Neuronal stem cell (in vitro differentiated cells): ENCODE measurements at regions not wholly inside any gene's neighbourhood (a gene's known extent, or its start where the extent isn't known, plus 50 kb on each side); places are given as distances from the start of the nearest gene placed in this dataset.

Source experiments
- DNase-seq: peaks from one replicate; pipeline ENCODE4 v3.0.0-alpha.2; 2013; ENCODE audit warnings: low spot score
- H2AFZ ChIP-seq: one replicate; pipeline ENCODE4 v1.6.1; 2013; ENCODE audit warnings: mild to moderate bottlenecking, low read length, inconsistent platforms
- H2AK5ac ChIP-seq: 2 replicates; pipeline ENCODE4 v1.6.1; 2013; ENCODE audit warnings: low read depth, mild to moderate bottlenecking, inconsistent platforms, low read length, moderate library complexity, mixed read lengths
- H2BK120ac ChIP-seq: 2 replicates; pipeline ENCODE4 v1.6.1; 2013; ENCODE audit warnings: low read depth, mild to moderate bottlenecking, inconsistent platforms, low read length, moderate library complexity, mixed read lengths
- H2BK12ac ChIP-seq: one replicate; pipeline ENCODE4 v1.6.1; 2013; ENCODE audit warnings: low read length, inconsistent platforms
- H2BK15ac ChIP-seq: 2 replicates; pipeline ENCODE4 v1.6.1; 2013; ENCODE audit warnings: mild to moderate bottlenecking, low read length, inconsistent platforms, mixed read lengths
- H2BK5ac ChIP-seq: one replicate; pipeline ENCODE4 v1.6.1; 2013; ENCODE audit warnings: inconsistent platforms, mild to moderate bottlenecking, low read length, moderate library complexity
- H3K14ac ChIP-seq: one replicate; pipeline ENCODE4 v1.6.1; 2013; ENCODE audit warnings: low read length, inconsistent platforms
- H3K18ac ChIP-seq: 2 replicates; pipeline ENCODE4 v1.6.1; 2013; ENCODE audit warnings: low read length, inconsistent platforms
- H3K23ac ChIP-seq: 2 replicates; pipeline ENCODE4 v1.6.1; 2013; ENCODE audit warnings: low read depth, mild to moderate bottlenecking, mixed read lengths, low read length, inconsistent platforms; ENCODE audit not compliant: poor library complexity
- H3K27ac ChIP-seq: replicated peaks from 3 replicates; pipeline ENCODE4 v1.5.1; 2013; ENCODE audit warnings: low read length, inconsistent platforms
- H3K27me3 ChIP-seq, 3 experiments: 2 replicates each; pipeline ENCODE4 v1.6.1; 2013; ENCODE audit warnings: low read length in 3 of 3, mild to moderate bottlenecking in 2 of 3, inconsistent platforms in 1 of 3, low read depth in 1 of 3, mixed read lengths in 1 of 3, moderate library complexity in 1 of 3; ENCODE audit not compliant: control insufficient read depth in 3 of 3, insufficient read depth in 3 of 3
- H3K36me3 ChIP-seq, 2 donors: replicated peaks in 1 of 2; 2 replicates each; pipeline ENCODE4 v1.6.1; 2013; ENCODE audit warnings: low read length in 2 of 2; ENCODE audit not compliant: control insufficient read depth in 2 of 2, insufficient read depth in 2 of 2
- H3K4ac ChIP-seq: 2 replicates; pipeline ENCODE4 v1.6.1; 2013; ENCODE audit warnings: inconsistent platforms, mild to moderate bottlenecking, low read length, moderate library complexity
- H3K4me1 ChIP-seq, 2 donors: 1 replicate in 1 of 2; 2 replicates in 1 of 2; pipeline ENCODE4 v1.6.1; 2013; ENCODE audit warnings: low read length in 2 of 2, low read depth in 1 of 2; ENCODE audit not compliant: control insufficient read depth in 2 of 2, insufficient read depth in 1 of 2
- H3K4me2 ChIP-seq: one replicate; pipeline ENCODE4 v1.6.1; 2013; ENCODE audit warnings: mild to moderate bottlenecking, low read length, inconsistent platforms; ENCODE audit not compliant: insufficient read depth, poor library complexity, severe bottlenecking
- H3K4me3 ChIP-seq, 2 donors: 2 replicates each; pipeline ENCODE4 v1.5.1; 2013; ENCODE audit warnings: low read length in 2 of 2, mild to moderate bottlenecking in 2 of 2, inconsistent platforms in 1 of 2, moderate library complexity in 1 of 2
- H3K79me1 ChIP-seq: one replicate; pipeline ENCODE4 v1.6.1; 2013; ENCODE audit warnings: low read depth, mild to moderate bottlenecking, inconsistent platforms, low read length, moderate library complexity
- H3K9ac ChIP-seq: one replicate; pipeline ENCODE4 v1.6.1; 2013; ENCODE audit warnings: mild to moderate bottlenecking, low read depth, low read length, inconsistent platforms; ENCODE audit not compliant: poor library complexity
- H3K9me3 ChIP-seq, 2 donors: replicated peaks in 1 of 2; 2 replicates each; pipeline versions ENCODE3 to v1.6.1; 2013; ENCODE audit warnings: low read length in 2 of 2, mild to moderate bottlenecking in 2 of 2, inconsistent platforms in 1 of 2, low read depth in 1 of 2, mixed read lengths in 1 of 2, moderate library complexity in 1 of 2; ENCODE audit not compliant: control insufficient read depth in 2 of 2, insufficient read depth in 1 of 2
- H4K8ac ChIP-seq: one replicate; pipeline ENCODE4 v1.6.1; 2013; ENCODE audit warnings: low read depth, mild to moderate bottlenecking, inconsistent platforms, low read length, moderate library complexity
- H4K91ac ChIP-seq: one replicate; pipeline ENCODE4 v1.6.1; 2013; ENCODE audit warnings: low read length, low read depth, mild to moderate bottlenecking, inconsistent platforms; ENCODE audit not compliant: poor library complexity
- WGBS, 2 donors: extraction: QIAGEN DNeasy Blood & Tissue Kit; methylation state at CpG; one replicate each; pipeline ENCODE4 v1.1.7; 2013; ENCODE audit warnings: missing lambda C conversion rate in 2 of 2, mixed read lengths in 1 of 2; ENCODE audit not compliant: insufficient read length in 2 of 2, insufficient replicate concordance in 1 of 2; ENCODE audit errors: extremely low coverage in 2 of 2; 5-methylcytosine and 5-hydroxymethylcytosine counted together

DNA sequence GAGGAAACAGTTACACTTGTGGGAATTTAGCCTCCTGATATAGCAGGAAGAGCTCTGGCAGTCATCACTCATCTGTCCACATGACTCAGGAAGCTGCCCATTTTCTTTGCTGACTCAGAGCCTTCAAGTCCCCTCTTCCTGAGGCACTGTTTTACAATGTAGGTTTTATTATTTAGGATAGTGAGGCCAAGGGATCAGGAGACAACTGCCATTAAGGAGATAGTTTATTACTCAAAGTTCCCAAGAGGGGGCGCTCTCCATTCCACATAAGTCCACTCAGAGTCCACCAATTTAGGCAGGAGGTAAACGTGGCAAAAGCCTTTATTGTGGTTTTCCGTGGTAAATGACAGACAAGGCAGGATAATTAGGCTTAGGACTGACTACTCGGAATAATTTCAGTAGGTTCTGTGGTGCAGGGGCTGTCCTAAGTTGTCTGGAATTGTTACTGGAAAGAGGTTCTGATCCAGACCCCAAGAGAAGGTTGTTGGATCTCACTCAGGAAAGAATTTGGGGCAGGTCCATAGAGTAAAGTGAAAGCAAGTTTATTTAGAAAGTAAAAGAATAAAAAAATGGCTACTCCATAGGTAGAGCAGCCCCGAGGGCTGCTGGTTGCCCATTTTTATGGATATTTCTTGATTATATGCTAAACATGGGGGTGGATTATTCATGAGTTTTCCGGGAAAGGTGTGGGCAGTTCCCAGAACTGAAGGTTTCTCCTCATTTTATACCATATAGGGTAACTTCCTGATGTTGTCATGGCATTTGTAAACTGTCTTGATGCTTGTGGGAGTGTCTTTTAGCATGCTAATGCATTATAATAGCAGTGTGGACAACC lies 96.0 kb upstream of the RAB40AL start:
- H2BK120ac ChIP-seq = no peak overlapping the region
- H3K23ac ChIP-seq = no peak overlapping the region
- H2BK5ac ChIP-seq = no peak overlapping the region
- H2AFZ ChIP-seq = no peak overlapping the region
- H3K4me3 ChIP-seq = no peak overlapping the region
- no peak overlapping the region for H4K8ac ChIP-seq
- H2AK5ac ChIP-seq = no peak overlapping the region
- no peaks in the 10 kb centered on the region for H3K9me3 ChIP-seq
- no CpG with 5 or more reads among the region's 6 CpGs for WGBS, 2 donors
- no peak overlapping the region for H3K4me2 ChIP-seq
- no peaks in the 10 kb centered on the region for H3K27me3 ChIP-seq
- H3K4ac ChIP-seq = no peak overlapping the region
- H3K79me1 ChIP-seq = no peaks in the 10 kb centered on the region
- DNase-seq = no peak
- H3K4me1 ChIP-seq = no peaks in the 10 kb centered on the region
- no peak overlapping the region for H4K91ac ChIP-seq
- H3K18ac ChIP-seq = no peak overlapping the region
- no peak overlapping the region for H2BK12ac ChIP-seq
- H2BK15ac ChIP-seq = no peak overlapping the region
- H3K14ac ChIP-seq = no peak overlapping the region
- no peak overlapping the region for H3K9ac ChIP-seq
- H3K36me3 ChIP-seq = peaks cover 3 to 22% of the 10 kb centered on the region in 2 donors
- H3K27ac ChIP-seq = no peak overlapping the region

- Histone ChIP-seq H3K4ac (no peak overlapping the region), H2BK15ac (no peak overlapping the region), H3K79me1 (no peaks in the 10 kb centered on the region), H3K4me1 (no peaks in the 10 kb centered on the region), H3K18ac (no peak overlapping the region), H3K27me3 (no peaks in the 10 kb centered on the region), H2BK12ac (no peak overlapping the region), H4K91ac (no peak overlapping the region), H3K9me3 (no peaks in the 10 kb centered on the region), H3K9ac (no peak overlapping the region), H2AK5ac (no peak overlapping the region), H3K36me3 (peaks cover 3 to 21% of the 10 kb centered on the region in 2 donors), H3K4me3 (no peak overlapping the region), H3K14ac (no peak overlapping the region), H2AFZ (no peak overlapping the region), H3K23ac (no peak overlapping the region), H2BK120ac (no peak overlapping the region), H2BK5ac (no peak overlapping the region), H4K8ac (no peak overlapping the region), H3K27ac (no peak overlapping the region), H3K4me2 (no peak overlapping the region)
- DNase-seq = no peak
- no CpG with 5 or more reads among the region's 2 CpGs for WGBS, 2 donors
Observed at GRCh38 chrX:102841706-102842003, 95.4 kb upstream of the RAB40AL start.

- Histone ChIP-seq H3K23ac (no peak overlapping the region), H2BK120ac (no peak overlapping the region), H3K14ac (no peak overlapping the region), H3K4me2 (no peak overlapping the region), H2BK15ac (no peak overlapping the region), H2AK5ac (no peak overlapping the region), H3K4me3 (no peak overlapping the region), H3K79me1 (no peaks in the 10 kb centered on the region), H3K4me1 (no peaks in the 10 kb centered on the region), H3K36me3 (peaks cover 3 to 20% of the 10 kb centered on the region in 2 donors), H2BK12ac (no peak overlapping the region), H3K4ac (no peak overlapping the region), H3K27me3 (no peaks in the 10 kb centered on the region), H3K18ac (no peak overlapping the region), H2BK5ac (no peak overlapping the region), H3K9ac (no peak overlapping the region), H3K9me3 (no peaks in the 10 kb centered on the region), H4K91ac (no peak overlapping the region), H4K8ac (no peak overlapping the region), H2AFZ (no peak overlapping the region), H3K27ac (no peak overlapping the region)
- DNase-seq = no peak
Observed at GRCh38 chrX:102845020-102845419, 92.1 kb upstream of the RAB40AL start.

GRCh38 chrX:102846544-102847236 lies 90.4 kb upstream of the RAB40AL start:
- no peak overlapping the region for H2BK120ac ChIP-seq
- no peak overlapping the region for H2AFZ ChIP-seq
- no peak overlapping the region for H2BK15ac ChIP-seq
- no peak overlapping the region for H4K91ac ChIP-seq
- no peak for DNase-seq
- no peaks in the 10 kb centered on the region for H3K79me1 ChIP-seq
- no peak overlapping the region for H3K27ac ChIP-seq
- H4K8ac ChIP-seq = no peak overlapping the region
- no peak overlapping the region for H3K14ac ChIP-seq
- no peak overlapping the region for H2AK5ac ChIP-seq
- H3K9ac ChIP-seq = no peak overlapping the region
- no peaks in the 10 kb centered on the region for H3K9me3 ChIP-seq
- no peak overlapping the region for H3K4me2 ChIP-seq
- no peak overlapping the region for H3K18ac ChIP-seq
- peaks cover 3 to 19% of the 10 kb centered on the region in 2 donors for H3K36me3 ChIP-seq
- H3K4me3 ChIP-seq = no peak overlapping the region
- H2BK12ac ChIP-seq = no peak overlapping the region
- H3K27me3 ChIP-seq = no peaks in the 10 kb centered on the region
- H3K23ac ChIP-seq = no peak overlapping the region
- H3K4me1 ChIP-seq = no peaks in the 10 kb centered on the region
- no peak overlapping the region for H2BK5ac ChIP-seq
- WGBS, 2 donors = no CpG with 5 or more reads among the region's 4 CpGs
- H3K4ac ChIP-seq = no peak overlapping the region
